GM13977 (cell line): ENCODE measurements at regions not wholly inside any gene's neighbourhood (a gene's known extent, or its start where the extent isn't known, plus 50 kb on each side); places are given as distances from the start of the nearest gene placed in this dataset.

Experiments used
- DNase-seq: peaks from one replicate; pipeline ENCODE4 v3.0.0; 2012; ENCODE audit warnings: low spot score
- in situ Hi-C: fragments of 300-500 bp; cut with MboI; formaldehyde crosslinking; loops from one replicate; pipeline ENCODE4 v1.12.0; 2022; ENCODE audit warnings: low sequenced_read_pairs, low pct_unique_long_range_greater_than_20kb, mixed read lengths, inconsistent platforms; ENCODE audit not compliant: unreplicated experiment
- TF ChIP-seq, protein P1 (sequence below): IDR thresholded peaks from 2 replicates; pipeline ENCODE4 v1.5.1; 2012; ENCODE audit warnings: mild to moderate bottlenecking, control low read depth; ENCODE audit not compliant: insufficient read depth; ENCODE audit errors: extremely low read depth, missing control alignments

DNA sequence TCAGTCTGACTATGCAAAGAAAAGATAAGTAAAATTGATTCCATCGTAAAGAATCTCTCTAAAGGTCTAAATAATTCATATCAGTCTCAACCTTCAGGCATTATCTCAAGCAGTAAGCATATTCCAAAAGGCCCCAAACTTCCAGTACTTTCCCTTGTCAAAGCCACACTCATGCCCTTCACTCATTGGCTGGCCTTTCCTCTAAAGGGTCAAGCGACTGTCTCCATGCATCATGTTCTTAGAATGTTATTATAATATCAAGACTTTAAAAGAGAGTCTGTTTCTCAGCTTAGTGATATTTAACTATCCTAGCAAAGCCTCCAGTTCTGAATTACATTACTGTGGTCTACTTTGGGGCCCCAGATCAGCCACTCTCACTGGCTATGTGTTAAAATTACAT is 271.3 kb downstream of the MREG start:
- TF ChIP-seq, protein P1, sequence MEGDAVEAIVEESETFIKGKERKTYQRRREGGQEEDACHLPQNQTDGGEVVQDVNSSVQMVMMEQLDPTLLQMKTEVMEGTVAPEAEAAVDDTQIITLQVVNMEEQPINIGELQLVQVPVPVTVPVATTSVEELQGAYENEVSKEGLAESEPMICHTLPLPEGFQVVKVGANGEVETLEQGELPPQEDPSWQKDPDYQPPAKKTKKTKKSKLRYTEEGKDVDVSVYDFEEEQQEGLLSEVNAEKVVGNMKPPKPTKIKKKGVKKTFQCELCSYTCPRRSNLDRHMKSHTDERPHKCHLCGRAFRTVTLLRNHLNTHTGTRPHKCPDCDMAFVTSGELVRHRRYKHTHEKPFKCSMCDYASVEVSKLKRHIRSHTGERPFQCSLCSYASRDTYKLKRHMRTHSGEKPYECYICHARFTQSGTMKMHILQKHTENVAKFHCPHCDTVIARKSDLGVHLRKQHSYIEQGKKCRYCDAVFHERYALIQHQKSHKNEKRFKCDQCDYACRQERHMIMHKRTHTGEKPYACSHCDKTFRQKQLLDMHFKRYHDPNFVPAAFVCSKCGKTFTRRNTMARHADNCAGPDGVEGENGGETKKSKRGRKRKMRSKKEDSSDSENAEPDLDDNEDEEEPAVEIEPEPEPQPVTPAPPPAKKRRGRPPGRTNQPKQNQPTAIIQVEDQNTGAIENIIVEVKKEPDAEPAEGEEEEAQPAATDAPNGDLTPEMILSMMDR: no peak
- in situ Hi-C loops: no loop called here
- no peak for DNase-seq

DNA sequence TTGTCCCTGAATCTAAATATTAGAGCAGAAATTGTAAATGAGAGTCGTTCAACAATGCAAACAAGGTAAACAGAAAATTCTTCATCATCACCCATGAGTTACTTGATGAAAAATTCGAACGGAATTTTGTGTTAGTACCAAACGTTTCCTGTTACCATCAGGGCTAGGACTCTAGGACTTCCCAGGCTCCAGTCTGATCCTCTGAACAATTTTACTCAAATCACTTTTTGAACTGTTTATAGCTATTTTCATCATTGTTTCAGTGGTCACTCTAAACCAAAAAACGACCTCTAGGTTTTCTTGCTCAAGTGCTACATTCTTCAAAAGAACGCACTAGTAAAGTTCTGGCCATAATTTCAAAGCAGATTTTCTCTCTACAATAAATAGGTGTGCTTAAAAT is 273.3 kb downstream of the MREG start:
- TF ChIP-seq, protein P1: no peak
- in situ Hi-C loops: no loop called here
- DNase-seq: no peak

DNA sequence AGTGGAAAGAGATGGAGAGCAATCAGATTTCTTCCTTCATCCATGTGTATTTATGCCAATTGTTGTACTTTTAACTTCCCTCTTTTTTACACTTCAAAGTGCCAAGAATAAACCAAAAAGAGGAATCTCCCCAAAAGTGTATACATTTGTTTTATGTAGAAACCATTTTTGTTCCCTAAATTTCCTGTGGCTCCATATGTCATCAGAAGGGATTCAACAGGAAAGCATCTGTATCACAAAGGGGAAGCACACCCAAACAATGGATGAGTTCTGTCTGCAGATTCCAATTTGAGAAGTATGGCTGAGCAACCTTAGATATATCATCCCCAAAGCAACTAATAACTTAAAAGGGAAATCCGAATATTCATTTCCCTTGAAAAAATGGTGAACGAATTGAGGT is 275.0 kb downstream of the MREG start:
- TF ChIP-seq, protein P1: no peak
- in situ Hi-C loops: no loop called here
- DNase-seq: no peak

DNA sequence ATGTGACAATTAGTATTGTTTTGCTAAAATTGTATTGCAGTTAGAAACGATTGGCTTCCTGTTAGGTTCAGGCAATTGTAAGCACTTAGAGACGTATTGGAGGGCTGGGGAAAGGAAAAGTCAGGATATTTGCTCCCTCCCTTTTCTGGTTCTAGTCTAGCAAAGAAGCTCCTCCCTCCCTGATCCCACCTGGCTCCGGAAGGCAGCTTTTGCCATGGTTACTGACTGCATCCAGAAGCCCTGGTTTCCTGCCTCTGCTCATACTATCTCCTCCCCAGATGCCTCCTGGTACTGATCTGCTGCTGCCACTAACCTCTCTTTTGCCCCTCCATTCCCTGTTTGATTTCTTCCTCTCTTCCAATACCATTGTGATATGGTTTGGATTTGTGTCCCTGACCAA is 275.9 kb downstream of the MREG start:
- in situ Hi-C loops: no loop called here
- no peak for DNase-seq
- TF ChIP-seq, protein P1: no peak

DNA sequence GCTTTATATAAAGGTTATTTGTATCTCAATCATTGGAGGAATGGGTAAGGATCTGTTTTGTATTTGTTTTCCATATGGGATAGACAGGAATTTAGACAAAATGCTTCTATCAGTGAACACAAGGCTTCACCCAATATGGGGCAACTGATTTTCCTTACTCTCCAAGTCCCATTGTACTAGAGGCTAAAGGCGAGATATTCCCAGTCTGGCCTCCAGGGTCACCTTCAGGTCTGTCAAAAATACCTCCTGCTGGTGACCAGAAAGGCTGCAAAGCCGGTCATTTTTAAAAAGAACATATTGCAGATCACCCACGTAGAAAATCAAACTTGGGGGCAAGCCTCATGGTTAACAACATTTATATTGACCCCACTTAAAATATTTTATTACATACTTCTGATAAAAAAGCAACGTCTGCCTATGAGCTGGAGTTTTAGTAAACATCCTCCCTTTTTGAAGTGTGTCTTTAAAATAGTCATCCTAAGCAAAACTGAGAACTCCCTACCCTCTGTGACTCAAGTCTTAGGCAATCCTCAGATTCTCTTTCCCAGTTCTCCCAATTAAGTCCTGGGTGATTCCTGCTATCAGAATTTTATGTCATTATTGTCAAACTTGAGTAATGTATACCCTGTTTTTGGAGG is 276.6 kb downstream of the MREG start:
- TF ChIP-seq, protein P1: no peak
- no peak for DNase-seq
- in situ Hi-C loops: no loop called here

DNA sequence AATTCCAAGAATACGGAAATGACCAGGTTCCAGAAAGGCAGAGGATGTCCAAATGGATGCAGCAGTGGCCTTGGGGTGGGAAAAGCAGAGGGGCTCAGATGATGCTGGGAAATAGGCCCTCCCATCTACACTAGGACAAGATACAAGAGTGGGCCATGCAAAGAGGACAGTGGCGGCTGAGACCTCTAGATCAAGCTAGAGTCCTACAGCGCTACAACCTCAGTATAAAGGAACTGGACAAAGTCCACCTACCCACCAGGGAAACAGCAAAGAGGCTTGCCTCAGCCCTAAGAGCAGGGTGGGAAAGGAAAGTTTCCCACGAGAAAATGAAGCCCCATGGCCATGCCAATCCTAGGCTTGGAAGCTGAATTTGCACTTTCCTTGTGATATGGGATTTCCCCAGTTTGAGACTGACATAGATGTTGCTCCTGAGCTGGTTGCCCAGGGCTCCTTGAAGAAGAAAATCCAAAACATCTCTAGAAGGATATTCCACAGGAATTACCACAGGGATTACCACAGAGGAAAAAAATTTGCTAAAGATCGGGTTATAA is 282.2 kb downstream of the MREG start:
- DNase-seq: no peak
- in situ Hi-C loops: no loop called here
- TF ChIP-seq, protein P1: no peak
